Mesendoderm (in vitro differentiated cells): ENCODE measurements at regions not wholly inside any gene's neighbourhood (a gene's known extent, or its start where the extent isn't known, plus 50 kb on each side); places are given as distances from the start of the nearest gene placed in this dataset.

ENCODE experiments used
- DNase-seq: peaks from one replicate; pipeline ENCODE4 v3.0.0; 2013
- H2AK5ac ChIP-seq: 2 replicates; pipeline ENCODE4 v1.6.1; 2013; ENCODE audit warnings: low read length, inconsistent platforms
- H2BK120ac ChIP-seq: 2 replicates; pipeline ENCODE4 v1.6.1; 2013; ENCODE audit warnings: low read depth, mild to moderate bottlenecking, low read length, moderate library complexity, mixed read lengths
- H2BK15ac ChIP-seq: replicated peaks from 2 replicates; pipeline ENCODE4 v1.6.1; 2013; ENCODE audit warnings: low read depth, mild to moderate bottlenecking, moderate library complexity
- H2BK5ac ChIP-seq: 2 replicates; pipeline ENCODE4 v1.6.1; 2013; ENCODE audit warnings: low read length, inconsistent platforms
- H3K18ac ChIP-seq: 2 replicates; pipeline ENCODE4 v1.6.1; 2013; ENCODE audit warnings: mild to moderate bottlenecking, low read length, mixed read lengths
- H3K23ac ChIP-seq: one replicate; pipeline ENCODE4 v1.6.1; 2013; ENCODE audit warnings: low read length
- H3K27ac ChIP-seq: 2 replicates; pipeline ENCODE4 v1.5.1; 2013; ENCODE audit warnings: low read depth, mild to moderate bottlenecking, inconsistent platforms, low read length, moderate library complexity
- H3K27me3 ChIP-seq: 2 replicates; pipeline ENCODE4 v1.6.1; 2013; ENCODE audit warnings: low read length, control low read depth, mild to moderate bottlenecking, inconsistent platforms; ENCODE audit not compliant: insufficient read depth, poor library complexity
- H3K36me3 ChIP-seq: 2 replicates; pipeline ENCODE4 v1.6.1; 2013; ENCODE audit warnings: low read length, inconsistent platforms; ENCODE audit not compliant: control insufficient read depth, insufficient read depth
- H3K4ac ChIP-seq: one replicate; pipeline ENCODE4 v1.6.1; 2013; ENCODE audit warnings: low read depth, mild to moderate bottlenecking, low read length, moderate library complexity
- H3K4me1 ChIP-seq: 2 replicates; pipeline ENCODE4 v1.6.1; 2013; ENCODE audit warnings: low read depth, low read length, inconsistent platforms; ENCODE audit not compliant: control insufficient read depth
- H3K4me2 ChIP-seq: 2 replicates; pipeline ENCODE4 v1.6.1; 2013; ENCODE audit warnings: low read length
- H3K4me3 ChIP-seq: 2 replicates; pipeline ENCODE4 v1.5.1; 2013; ENCODE audit warnings: mild to moderate bottlenecking, low read length
- H3K56ac ChIP-seq: one replicate; pipeline ENCODE4 v1.6.1; 2013; ENCODE audit warnings: low read length
- H3K79me1 ChIP-seq: 2 replicates; pipeline ENCODE4 v1.6.1; 2013; ENCODE audit warnings: low read length, inconsistent platforms
- H3K79me2 ChIP-seq: 2 replicates; pipeline ENCODE4 v1.6.1; 2013; ENCODE audit warnings: mild to moderate bottlenecking, low read length; ENCODE audit not compliant: control insufficient read depth, insufficient read depth
- H3K9ac ChIP-seq: 2 replicates; pipeline ENCODE4 v1.6.1; 2013; ENCODE audit warnings: low read length, inconsistent platforms
- H4K5ac ChIP-seq: one replicate; pipeline ENCODE4 v1.6.1; 2013; ENCODE audit warnings: low read length
- H4K8ac ChIP-seq: one replicate; pipeline ENCODE4 v1.6.1; 2013; ENCODE audit warnings: low read depth, mild to moderate bottlenecking, control low read depth, low read length, moderate library complexity
- WGBS: extraction: QIAGEN DNeasy Blood & Tissue Kit; methylation state at CpG from one replicate; pipeline ENCODE4 v1.1.7; 2013; ENCODE audit warnings: low lambda C conversion rate, missing lambda C conversion rate; ENCODE audit not compliant: insufficient coverage; ENCODE audit errors: extremely low coverage; 5-methylcytosine and 5-hydroxymethylcytosine counted together

DNA sequence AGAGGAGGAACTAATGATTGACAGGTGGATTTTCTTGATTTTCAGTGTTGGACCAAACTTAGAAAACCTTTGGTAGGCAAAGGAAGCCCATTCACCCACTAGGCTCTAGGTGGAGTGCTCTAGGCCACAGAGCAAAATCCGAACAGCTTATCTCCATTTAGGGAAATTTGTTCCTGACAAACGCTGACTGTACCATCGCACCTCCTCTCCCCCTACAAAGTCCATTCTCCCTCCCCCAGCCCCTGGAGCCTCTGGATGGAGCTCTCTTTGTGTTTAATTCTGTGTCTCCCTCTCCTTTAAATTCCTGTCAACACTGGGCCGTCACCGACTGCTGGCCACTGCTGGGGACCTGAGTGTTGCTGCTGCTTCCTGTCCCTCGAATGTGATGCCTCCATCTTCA, 350.1 kb upstream of the IRX2 start:
- H4K5ac ChIP-seq, result no peak overlapping the region
- no peak overlapping the region for H3K56ac ChIP-seq
- no peak overlapping the region for H2BK5ac ChIP-seq
- no peak overlapping the region for H2BK120ac ChIP-seq
- no CpG with 5 or more reads among the region's 6 CpGs for WGBS
- H3K79me1 ChIP-seq, result no peaks in the 10 kb centered on the region
- H3K18ac ChIP-seq, result no peak overlapping the region
- no peak overlapping the region for H3K9ac ChIP-seq
- DNase-seq, result peak; percentile 66
- no peaks in the 10 kb centered on the region for H3K36me3 ChIP-seq
- no peak overlapping the region for H3K4me3 ChIP-seq
- no peaks in the 10 kb centered on the region for H3K79me2 ChIP-seq
- H3K4me1 ChIP-seq, result peaks cover 5% of the 10 kb centered on the region
- no peaks in the 10 kb centered on the region for H3K27me3 ChIP-seq
- H3K4ac ChIP-seq, result no peak overlapping the region
- H3K27ac ChIP-seq, result no peak overlapping the region
- no peak overlapping the region for H2BK15ac ChIP-seq
- H4K8ac ChIP-seq, result no peak overlapping the region
- no peak overlapping the region for H3K23ac ChIP-seq
- H3K4me2 ChIP-seq, result no peak overlapping the region
- no peak overlapping the region for H2AK5ac ChIP-seq

DNA sequence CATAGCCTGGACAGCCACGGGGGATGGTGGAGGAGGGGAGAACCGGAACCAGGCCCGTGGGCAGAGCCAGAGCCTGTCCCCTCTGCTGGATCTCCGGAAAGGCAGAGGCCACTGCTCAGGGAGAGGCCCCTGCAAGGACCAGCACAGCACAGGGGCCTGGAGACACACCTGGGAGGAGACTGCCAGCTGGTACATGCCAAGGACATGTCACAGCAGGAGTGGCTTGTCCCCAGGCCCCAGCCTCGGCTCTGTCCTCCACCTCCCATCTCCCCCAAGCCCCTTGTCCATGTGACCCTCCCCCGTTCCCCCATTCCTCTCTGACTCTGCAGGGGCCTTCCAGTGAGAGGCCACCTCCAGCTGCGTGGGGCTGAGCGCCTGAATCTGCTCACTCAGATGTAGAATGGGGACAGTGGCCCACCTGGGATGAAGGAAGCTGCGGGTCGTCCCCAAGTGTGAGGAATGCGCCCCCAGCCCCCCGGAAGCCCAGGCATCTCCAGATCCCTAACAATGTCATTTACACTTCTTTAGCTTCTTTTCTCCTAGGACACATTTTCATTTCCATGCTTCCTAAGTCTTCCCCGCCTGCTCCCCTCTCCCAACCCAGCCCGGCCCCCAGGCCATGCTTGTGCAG, 349.6 kb upstream of the IRX2 start:
- H3K27me3 ChIP-seq, result no peaks in the 10 kb centered on the region

DNA sequence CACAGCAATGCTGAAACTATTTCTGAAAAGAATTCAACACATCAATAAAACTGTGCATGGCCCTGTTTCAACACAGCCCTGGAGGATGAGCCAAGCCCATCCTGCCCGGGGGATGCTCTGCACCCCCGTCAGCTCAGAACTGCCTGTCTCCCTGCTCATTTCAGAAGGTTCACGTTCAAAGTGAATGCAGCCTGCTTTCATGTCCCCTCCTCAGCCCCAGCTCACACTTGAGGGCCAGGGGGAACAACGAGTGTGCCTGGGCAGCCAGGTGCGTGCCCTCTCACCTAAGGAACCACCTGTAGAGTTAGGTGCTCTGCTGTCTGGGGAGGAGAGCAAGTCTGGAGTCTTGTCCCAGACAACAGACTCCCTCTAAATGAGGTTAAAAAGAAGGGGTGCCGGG, 348.5 kb upstream of the IRX2 start:
- Histone ChIP-seq H3K4ac (no peak overlapping the region), H3K79me2 (no peaks in the 10 kb centered on the region), H3K79me1 (no peaks in the 10 kb centered on the region), H3K4me3 (no peak overlapping the region), H2AK5ac (no peak overlapping the region), H3K23ac (no peak overlapping the region), H3K36me3 (no peaks in the 10 kb centered on the region), H4K5ac (no peak overlapping the region), H3K9ac (no peak overlapping the region), H2BK5ac (no peak overlapping the region), H3K27me3 (no peaks in the 10 kb centered on the region), H3K27ac (no peak overlapping the region), H3K18ac (no peak overlapping the region), H3K56ac (no peak overlapping the region), H3K4me1 (peaks cover 2% of the 10 kb centered on the region), H2BK15ac (no peak overlapping the region), H4K8ac (no peak overlapping the region), H2BK120ac (no peak overlapping the region), H3K4me2 (no peak overlapping the region)
- no CpG with 5 or more reads among the region's 6 CpGs for WGBS
- no peak for DNase-seq

More for the DNA sequence above, 349.6 kb upstream of the IRX2 start:
- Histone ChIP-seq H3K4ac (no peak overlapping the region), H3K36me3 (no peaks in the 10 kb centered on the region), H3K56ac (no peak overlapping the region), H3K23ac (no peak overlapping the region), H3K4me2 (no peak overlapping the region), H3K79me1 (no peaks in the 10 kb centered on the region), H3K4me3 (no peak overlapping the region), H4K8ac (no peak overlapping the region), H3K18ac (no peak overlapping the region), H3K79me2 (no peaks in the 10 kb centered on the region), H2AK5ac (no peak overlapping the region), H4K5ac (no peak overlapping the region), H2BK5ac (no peak overlapping the region), H2BK120ac (no peak overlapping the region), H2BK15ac (no peak overlapping the region), H3K27ac (no peak overlapping the region), H3K9ac (no peak overlapping the region), H3K4me1 (peaks cover 5% of the 10 kb centered on the region)
- DNase-seq, result no peak
- WGBS, result no CpG with 5 or more reads among the region's 14 CpGs

DNA sequence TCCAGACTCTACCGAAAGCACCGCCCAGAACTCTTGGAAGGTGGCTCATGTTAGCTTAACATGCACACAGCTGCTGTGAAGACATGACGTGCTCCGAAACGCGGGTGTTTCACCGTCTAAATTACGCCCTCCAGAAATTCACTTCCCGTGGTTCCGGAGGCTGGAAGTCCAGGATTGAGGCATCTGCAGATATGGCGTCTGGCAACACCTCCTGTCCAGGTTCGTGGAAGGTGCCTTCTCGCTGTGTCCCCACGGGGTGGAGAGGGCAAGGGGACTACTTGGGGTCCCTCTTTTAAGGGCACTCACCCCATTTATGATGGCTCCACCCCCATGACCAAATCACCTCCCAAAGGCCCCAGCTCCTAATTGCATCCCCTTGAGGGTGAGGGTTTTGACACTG, 348.0 kb upstream of the IRX2 start:
- Histone ChIP-seq H3K4me2 (no peak overlapping the region), H3K4ac (no peak overlapping the region)
- no CpG with 5 or more reads among the region's 14 CpGs for WGBS

DNA sequence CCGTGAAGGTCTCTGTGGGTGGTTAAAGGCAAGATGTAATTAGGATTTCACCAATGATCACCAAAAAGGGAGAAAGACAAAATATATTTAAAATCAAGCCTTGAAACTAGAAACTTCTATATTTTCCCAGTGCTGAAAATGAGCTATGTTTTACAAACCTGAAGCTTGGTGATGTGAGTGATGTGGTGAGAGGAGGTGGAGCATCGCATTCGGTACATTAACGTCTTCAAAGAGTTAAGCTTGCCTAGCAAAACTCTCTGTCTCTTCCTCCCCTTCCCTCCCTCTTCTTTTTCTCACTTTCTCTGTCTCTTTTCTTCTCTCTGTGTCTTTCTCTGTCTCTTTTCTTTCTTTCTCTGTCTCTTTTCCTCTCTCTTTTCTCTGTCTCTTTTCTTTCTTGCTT, 347.3 kb upstream of the IRX2 start:
- Histone ChIP-seq H3K79me2 (no peaks in the 10 kb centered on the region), H3K79me1 (no peaks in the 10 kb centered on the region), H2BK120ac (no peak overlapping the region), H3K18ac (no peak overlapping the region), H3K23ac (no peak overlapping the region), H3K4me2 (no peak overlapping the region), H3K56ac (no peak overlapping the region), H2BK5ac (no peak overlapping the region), H2BK15ac (no peak overlapping the region), H3K4me3 (no peak overlapping the region), H3K27me3 (no peaks in the 10 kb centered on the region), H4K5ac (no peak overlapping the region), H3K4ac (no peak overlapping the region), H3K27ac (no peak overlapping the region), H2AK5ac (no peak overlapping the region), H3K4me1 (peaks cover 2% of the 10 kb centered on the region), H3K9ac (no peak overlapping the region), H4K8ac (no peak overlapping the region), H3K36me3 (no peaks in the 10 kb centered on the region)
- no peak for DNase-seq
- no CpG with 5 or more reads among the region's 4 CpGs for WGBS

More for the DNA sequence above, 348.0 kb upstream of the IRX2 start:
- Histone ChIP-seq H4K5ac (no peak overlapping the region), H2BK120ac (no peak overlapping the region), H2BK15ac (no peak overlapping the region), H3K4me3 (no peak overlapping the region), H3K79me1 (no peaks in the 10 kb centered on the region), H3K9ac (no peak overlapping the region), H4K8ac (no peak overlapping the region), H2BK5ac (no peak overlapping the region), H3K36me3 (no peaks in the 10 kb centered on the region), H3K79me2 (no peaks in the 10 kb centered on the region), H3K27me3 (no peaks in the 10 kb centered on the region), H2AK5ac (no peak overlapping the region), H3K4me1 (peaks cover 2% of the 10 kb centered on the region), H3K56ac (no peak overlapping the region), H3K18ac (no peak overlapping the region), H3K27ac (no peak overlapping the region), H3K23ac (no peak overlapping the region)
- DNase-seq, result no peak

DNA sequence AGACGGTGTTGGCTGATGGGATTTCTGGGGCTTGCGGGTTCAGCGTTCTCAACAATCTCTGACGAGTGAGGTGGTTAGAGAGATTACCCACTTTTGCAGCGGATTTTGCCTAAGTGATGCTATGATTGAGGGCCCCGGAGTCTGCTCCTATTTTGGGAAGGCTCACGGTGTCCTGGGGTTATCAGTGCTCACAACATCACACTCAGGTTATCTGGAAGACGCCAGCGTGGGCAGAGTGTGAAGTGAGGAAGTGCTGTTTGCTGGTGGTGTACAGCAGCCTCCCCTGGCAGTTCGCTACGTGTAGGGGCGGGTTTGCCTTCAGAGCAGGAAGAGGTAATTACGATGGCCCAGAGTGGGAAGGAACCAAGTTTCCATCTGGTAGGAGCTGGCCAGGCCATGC, 341.2 kb upstream of the IRX2 start:
- H3K9ac ChIP-seq, result no peak overlapping the region

More for the DNA sequence above, 341.2 kb upstream of the IRX2 start:
- Histone ChIP-seq H4K5ac (no peak overlapping the region), H3K56ac (no peak overlapping the region), H2BK5ac (no peak overlapping the region), H3K79me2 (no peaks in the 10 kb centered on the region), H3K18ac (no peak overlapping the region), H3K27me3 (no peaks in the 10 kb centered on the region), H2BK15ac (no peak overlapping the region), H3K4me3 (no peak overlapping the region), H3K4me2 (no peak overlapping the region), H4K8ac (no peak overlapping the region), H3K36me3 (no peaks in the 10 kb centered on the region), H3K79me1 (no peaks in the 10 kb centered on the region), H3K4ac (no peak overlapping the region), H3K23ac (no peak overlapping the region), H3K4me1 (no peaks in the 10 kb centered on the region), H2BK120ac (no peak overlapping the region), H3K27ac (no peak overlapping the region), H2AK5ac (no peak overlapping the region)
- no CpG with 5 or more reads among the region's 13 CpGs for WGBS
- peak; percentile 60 for DNase-seq
